LHCN-M2 (cell line): ENCODE measurements at regions not wholly inside any gene's neighbourhood (a gene's known extent, or its start where the extent isn't known, plus 50 kb on each side); places are given as distances from the start of the nearest gene placed in this dataset.

Experiments
- DNase-seq: peaks from one replicate; pipeline ENCODE4 v3.0.0-alpha.2; 2012; ENCODE audit warnings: low read depth

DNA sequence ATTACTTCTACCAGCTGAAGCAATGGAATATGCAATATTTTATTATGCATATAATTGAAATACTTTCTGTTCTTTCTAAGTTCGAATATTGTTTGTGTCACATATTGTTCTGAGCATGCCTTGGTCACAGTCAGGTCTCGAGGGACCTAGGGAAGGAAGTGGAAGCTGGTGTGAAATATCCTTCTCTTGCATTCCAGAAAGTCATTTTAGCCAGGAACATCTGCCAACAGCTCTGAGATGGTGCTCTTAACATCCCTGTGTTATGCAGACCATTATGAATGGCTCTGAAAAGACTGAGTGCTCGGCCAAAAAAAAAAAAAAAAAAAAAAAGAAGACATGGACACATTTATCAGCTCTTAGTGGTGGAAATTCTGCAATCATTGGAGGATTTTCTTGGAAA, 132.7 kb upstream of the JAG1 start:
- peak; percentile 5 for DNase-seq

DNA sequence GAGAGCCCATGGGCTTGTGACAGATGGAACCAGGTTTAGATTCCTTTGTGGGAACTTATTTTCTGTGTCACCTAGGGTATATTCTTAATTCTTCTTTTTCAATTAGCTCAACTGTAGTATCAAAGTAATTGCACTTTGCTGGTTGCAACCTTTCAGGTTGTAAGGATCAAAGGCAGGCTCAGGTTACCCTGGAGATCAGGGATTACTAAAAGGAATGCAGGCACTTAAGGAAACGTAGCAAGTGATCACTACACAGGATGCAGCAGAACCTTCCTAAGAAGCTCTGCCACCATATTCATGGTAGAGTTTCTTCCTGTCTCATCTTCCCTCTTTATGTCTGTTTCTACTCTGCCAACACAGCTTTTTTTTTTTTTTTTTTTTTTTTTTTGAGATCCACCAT, 133.2 kb upstream of the JAG1 start:
- DNase-seq, result no peak

DNA sequence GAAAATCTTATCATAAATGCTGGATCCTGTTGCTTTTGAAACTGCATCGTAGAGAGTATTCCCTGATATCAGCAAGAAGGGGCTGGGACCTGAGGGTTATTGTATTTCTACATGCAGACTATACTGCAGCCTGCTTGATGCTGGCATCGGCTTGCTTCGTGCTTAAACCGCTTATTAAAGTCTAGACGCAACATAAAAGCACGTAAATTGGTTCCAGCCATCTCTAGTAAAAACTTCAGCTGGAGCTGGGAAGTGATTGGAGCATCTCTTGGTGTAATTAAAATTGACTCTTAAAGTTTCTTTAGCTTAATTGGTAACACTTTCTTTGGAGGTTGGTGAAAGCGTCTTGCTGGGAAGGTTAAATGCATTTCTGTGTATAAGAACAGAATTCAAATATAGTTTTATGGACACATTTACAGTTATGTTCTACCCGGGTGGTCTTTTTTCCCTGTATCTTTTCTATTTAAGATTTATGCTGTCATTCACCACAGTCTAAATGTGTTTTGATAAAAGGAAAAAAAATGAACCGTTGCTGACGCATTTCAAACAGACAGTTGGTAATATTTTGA, 139.0 kb upstream of the JAG1 start:
- no peak for DNase-seq

DNA sequence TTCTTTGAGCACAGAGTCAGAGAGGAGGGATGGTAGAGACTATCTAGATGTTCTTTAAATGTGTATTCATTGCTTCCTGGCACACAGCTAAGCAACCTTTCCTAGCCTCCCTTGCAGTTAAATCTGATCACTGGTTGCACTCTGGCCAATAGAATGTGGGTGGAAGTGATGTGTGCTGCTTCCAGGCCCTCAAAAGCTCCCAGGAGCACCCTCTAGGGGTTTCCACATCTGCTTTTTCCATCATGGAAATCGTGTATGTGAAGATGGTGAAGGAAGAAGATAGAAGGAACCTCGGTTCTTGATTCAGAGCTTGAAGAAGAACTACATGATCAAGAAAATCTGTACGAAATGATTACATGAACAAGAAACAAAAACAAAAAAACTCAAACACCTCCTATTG, 149.8 kb upstream of the JAG1 start:
- no peak for DNase-seq

DNA sequence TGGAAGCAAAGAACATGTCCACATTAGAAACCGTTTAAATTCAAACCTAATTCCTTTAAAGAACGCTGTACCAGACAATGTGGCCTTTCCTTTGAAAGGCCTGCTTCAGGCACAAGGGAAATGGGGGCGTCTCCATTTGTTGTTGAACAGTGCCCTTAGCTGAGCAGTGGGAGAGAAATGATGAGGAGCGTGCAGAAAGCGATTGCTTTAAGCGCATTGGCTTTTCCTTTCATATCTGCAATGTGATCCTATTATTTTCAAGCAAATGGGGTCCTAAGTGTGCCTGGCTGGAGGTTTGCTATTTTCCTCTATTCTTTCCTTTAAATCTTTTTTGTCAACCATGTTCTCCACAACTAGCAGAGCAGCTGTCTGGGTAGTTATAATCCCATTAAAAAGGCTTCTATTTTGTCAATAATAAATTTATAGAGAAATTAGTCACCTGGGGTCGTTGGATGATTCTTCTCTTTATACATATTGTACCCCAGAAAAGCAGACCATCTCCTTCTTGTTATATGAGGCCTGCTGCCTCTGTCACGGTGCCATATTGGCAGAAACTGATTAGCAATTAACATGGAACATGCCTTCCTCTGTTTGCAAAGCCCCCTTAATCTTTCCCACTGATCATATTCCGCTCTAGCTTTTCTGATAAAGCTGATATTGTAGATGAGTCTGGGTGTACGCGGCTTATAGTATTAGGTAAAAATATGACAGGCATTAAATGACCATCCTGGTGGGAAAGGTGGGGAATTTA, 151.1 kb upstream of the JAG1 start:
- no peak for DNase-seq

DNA sequence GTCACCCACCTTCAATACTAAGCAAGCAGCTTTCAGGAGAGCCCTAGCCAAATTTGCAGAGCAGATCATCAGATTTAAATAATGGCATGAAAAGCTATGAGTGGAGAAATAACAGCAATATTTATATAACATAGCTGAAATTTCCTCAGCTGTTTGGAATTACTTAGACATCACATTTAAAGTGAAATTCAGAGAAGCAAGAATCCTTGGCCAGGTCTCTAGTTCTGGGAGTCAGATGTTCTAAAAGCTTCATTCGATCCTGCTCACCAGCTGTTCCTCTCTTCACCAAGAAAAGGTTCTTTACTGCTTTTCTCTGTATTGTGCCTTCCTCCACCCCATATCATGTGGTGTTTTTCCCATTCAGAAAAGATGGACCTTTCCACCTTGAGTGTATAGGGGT, 152.3 kb upstream of the JAG1 start:
- no peak for DNase-seq

DNA sequence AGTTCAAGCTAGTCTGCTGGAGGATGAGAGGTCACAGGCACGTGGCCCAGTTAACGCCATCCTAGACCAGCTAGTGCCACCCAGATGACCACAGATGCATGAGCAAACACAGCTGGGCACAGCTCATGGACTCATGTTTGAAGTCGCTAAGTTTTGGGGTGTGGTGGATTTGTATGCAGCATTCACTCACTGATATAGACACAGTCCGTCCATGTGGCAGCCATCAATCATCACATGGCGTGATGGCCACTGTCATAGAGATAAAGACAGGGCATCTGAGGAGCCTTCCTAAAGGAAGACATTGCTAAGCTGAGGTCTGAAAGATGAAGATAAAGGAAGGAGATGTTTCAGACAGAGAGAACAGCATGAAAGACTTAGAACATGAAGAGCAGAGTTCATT, 154.4 kb upstream of the JAG1 start:
- DNase-seq, result peak; percentile 5

DNA sequence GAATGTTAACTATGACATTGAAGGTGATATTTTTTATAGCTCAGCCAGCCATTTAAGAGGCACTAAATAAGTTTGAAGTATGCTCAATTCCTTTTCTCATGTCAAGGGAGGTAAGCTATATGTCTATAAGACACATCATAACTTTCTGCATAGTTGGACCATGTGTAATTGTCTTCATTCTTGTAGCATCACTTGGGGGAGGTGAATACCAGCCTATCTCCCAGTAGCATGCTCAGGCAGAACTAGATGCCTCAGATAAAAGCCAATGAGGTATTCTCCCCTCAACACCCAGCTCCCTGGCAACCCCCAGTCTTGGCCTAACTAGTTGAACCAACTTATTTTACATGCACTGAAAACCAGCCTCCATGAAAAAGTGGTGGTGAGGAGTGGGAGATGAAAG, 158.3 kb upstream of the JAG1 start:
- no peak for DNase-seq

DNA sequence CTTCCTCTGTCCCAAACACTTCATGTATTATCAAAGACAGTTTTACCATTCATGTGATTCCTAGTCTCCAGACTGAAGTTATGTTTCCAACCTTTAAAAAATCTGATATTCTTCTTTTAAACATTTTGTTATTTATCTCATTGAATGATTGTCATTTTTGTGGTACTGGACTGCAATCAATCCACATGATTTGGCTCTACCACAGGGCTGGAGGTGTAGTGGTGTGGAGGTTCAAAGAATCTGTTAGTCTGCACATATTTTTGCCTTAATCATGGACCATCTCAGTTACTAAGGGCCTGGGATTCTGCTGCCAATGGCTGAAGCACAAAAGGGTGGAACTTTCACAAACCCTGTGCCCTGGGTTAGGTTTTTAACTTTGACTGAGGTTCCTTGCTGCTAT, 164.1 kb upstream of the JAG1 start:
- DNase-seq, result no peak

DNA sequence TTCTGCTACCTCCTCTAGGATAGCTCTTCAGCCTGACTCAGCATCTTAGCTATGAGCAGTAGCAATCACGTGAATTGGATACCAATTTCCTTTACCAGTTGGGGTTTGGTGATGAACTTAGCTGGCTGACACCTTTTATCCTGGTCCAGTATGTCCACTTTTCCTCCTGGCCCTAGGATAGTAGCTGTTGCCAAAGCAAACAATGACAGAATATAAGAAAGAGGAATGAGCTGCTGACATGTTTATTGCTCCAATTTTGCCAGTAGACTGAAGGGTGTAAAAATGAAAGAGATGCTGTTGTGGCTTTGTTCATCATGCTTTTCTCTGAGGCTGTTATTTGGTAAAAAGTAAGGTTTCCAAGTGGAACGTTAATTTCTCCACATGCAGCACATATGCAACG, 168.3 kb upstream of the JAG1 start:
- DNase-seq, result no peak

DNA sequence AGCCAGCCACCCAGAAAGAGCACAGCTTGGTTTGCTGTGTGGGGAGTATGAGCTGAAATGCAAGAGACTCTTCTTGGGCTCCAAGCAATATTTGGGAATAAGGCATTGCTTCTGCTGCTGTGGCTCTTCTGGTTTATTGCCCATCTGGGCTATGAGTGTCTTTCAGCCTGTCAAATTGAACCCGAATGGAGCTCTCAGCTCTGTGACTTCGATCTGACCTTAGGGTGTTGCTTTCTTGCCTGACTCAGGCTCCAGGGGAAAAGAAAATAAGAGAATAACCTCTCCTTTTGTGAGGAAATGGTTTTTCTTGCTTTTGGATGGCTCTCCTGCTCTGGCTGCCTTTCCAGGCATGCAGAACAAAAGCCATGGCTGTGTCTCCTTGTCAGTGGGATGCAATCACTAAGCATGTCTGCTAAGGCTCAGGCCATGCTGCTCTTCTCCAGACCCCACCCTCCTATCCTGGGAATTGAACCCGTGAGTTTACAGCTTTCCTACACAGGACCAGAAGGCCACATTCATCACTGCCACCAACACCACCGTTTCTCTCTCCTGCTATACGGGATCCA, 169.4 kb upstream of the JAG1 start:
- no peak for DNase-seq

DNA sequence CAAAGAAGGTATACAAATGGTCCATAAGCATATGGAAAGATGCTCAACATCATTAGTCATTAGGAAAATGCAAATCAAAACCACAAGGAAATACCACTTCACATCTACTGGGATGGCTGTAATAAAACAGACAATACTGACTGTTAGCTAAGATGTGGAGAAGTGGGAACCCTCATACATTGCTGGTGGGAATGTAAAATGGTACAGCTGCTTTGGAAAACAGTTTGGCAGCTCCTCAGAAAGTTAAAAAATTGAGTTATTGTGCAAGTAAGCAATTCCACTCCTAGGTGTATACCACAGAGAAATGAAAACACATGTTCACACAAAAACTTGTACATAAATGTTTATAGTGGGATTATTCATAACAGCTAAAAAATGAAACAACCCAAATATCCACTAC, 173.0 kb upstream of the JAG1 start:
- DNase-seq, result no peak

DNA sequence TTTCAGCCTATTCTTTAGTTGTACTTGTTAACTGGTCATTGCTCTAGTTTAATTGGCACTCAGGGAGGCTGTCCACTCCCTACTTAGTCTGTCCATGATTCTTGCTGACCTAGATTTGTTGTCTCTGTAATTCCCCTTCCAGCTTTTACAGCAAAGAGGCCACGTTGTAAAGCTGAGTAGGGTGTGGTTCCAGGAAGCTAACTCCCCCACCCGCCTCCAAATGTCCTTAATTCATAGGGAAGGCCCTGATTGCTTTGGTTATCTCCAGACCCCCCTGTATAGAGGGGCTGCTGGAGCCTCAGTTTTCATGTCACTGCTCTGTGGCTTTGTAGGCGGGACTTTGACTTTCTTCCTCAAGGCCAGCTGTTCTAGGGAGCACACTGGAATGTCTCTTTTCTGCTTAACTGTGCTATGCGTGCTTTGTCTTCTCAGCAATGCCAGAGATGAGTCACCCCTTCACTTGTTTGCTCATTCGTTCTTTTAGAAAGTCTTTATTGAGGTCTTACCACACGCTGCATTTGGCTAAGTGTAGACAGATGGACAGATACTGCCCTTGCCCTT, 175.1 kb upstream of the JAG1 start:
- DNase-seq, result peak; percentile 98

DNA sequence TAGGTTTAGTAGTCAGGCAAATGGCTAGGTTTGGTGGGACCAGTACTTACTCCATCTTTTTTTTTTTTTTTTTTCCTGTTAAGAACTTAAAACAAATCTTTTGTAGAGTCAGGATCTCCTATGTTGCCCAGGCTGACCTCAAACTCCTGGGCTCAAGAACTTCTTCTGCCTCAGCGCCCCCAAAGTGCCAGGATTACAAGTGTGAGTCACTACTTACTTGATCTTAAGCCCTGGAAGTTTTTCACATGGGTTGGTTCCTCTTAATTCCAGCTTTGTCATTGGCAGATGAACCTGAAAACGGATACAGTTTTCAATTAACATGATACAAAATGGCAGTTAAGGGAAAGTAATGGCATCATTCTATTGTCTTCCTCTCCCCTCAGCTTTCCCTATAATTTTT, 179.4 kb upstream of the JAG1 start:
- DNase-seq, result no peak

DNA sequence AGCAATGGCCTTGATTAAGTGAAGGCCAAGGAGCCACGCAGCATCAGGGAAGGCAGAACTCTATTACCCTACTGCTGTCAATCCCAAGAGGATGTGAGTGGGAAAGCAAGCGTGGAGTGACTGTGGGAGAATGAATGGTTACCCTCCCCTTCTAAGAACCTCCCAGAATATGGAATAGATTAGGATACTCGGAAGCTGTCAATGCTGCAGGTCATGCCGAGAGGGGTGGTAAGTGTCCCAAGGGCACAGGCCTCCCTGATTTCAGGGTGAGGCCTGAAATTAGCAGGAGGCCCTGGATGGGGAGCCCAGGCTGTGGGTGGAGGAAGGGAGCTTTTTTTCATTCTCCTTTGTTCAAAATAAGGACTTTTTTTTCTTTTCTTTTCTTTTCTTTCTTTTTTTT, 179.9 kb upstream of the JAG1 start:
- no peak for DNase-seq

DNA sequence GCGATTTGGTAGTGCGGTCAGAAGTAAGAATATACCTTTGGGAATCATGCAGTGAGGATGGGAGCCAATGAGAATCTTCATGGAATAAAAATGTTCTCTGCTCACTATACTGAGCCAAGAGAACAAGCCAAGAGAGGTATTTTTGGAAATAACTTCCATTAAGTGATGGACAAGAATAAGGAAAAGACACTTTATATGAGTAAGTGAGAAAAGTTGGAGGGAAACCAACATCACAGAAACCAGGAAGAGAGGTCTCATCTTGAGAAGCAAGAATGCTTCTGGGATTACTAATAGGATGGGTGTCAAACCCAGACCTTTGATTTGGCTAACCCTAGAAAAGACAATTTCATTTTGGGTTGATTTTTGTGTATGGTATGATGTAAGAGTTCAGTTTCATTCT, 181.2 kb upstream of the JAG1 start:
- no peak for DNase-seq

DNA sequence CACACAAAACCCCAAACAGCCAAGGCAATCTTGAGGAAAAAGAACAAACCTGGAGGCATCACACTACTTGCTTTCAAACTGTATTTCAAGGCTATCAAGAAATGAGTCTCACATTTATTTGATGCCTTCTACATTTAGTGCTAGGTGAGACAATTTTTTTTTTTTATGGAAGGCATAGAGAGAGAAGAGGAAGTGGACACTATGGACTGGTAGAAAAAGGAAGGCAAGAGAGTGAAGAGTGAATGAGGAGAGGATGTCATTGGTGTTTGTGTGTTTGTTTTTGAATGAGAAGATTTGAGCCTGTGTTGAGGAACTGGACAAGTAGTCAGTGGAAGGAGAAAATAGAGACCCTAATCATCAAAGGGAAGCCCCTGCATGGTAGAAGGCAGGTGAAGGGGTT, 182.0 kb upstream of the JAG1 start:
- DNase-seq, result no peak

DNA sequence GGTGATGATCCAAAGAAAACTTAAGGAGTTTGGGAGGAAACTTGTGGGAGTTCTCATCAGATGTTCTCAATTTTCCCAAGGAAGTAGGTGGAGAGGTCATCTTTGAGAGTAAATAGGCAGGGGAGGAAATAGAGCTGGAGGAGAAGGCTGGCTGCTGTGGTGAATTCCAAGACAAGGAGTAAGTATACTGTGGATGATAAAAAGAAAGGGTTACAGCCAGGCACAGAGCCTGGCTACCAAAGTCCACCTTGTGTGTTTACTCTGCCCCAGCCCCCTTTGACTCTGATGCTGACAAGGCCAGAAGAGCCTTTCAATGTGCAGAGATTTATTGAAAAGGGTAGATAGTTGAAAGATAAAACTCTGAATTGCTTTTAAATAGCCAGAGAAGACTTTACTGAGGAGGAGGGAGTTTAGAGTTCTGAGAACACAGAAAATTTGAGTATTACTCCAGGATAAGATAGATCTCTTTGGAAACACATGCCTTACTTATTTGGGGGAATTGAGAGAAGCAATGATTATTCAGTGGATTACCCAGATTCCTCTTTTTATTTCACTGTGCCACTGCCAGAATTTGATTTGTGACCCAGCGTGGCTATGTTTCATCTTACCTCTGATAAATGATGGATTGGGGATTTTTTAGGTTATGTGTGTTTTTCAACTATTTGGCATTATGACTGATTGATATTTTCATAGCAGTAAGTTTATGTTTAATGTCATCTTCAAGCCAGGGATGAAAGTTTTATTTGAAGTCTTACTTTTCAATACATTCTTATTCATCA, 182.6 kb upstream of the JAG1 start:
- DNase-seq, result no peak

DNA sequence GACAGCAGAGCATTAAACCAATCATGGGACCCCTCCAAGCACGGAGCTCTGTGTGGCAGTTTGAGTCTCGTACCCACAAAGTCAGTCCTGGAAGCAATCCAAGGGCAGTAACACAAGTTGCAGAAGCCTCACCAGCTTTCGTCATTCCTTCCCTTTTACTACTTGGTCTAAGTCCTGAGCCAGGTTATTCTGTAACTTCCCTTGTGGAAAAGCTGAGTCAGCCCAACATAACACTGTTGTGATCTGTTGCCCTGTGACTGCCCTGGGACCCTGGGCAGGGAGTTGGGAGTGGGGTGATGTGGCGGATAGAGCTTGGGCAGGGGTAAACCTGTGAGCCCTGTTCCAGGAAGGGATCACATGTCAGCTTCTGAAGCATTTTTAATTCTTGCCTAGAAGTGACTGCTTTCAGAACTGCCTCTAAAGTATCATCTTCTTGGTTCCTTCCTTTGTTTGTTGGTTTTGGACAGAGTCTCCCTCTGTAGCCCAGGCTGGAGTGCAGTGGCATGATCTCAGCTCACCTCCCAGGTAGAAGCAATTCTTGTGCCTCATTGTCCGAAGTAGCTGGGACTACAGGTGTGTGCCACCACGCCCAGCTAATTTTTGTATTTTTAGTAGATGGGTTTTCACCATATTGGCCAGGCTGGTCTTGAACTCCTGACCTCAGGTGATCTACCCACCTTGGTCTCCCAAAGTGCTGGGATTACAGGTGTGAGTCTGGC, 183.7 kb upstream of the JAG1 start:
- DNase-seq, result peak; percentile 49

DNA sequence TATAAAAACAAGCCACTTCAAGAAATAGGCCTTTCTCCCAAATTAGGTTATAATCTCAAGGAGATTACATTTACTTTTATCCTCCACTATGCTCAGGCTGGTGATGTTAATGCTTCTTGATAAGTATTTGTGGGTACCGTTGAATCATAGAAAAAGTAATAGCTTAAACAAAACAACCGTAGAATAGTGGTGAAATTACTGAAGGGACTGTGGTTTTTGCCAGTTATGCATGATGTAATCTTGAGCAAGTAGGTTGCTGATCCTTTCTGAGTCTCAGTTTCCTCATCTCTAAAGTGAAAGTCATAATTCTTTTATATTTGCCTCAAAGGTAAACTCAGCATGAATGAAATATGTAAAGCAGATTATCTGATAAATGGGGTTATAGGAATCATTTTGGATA, 187.3 kb upstream of the JAG1 start:
- DNase-seq, result peak; percentile 71

DNA sequence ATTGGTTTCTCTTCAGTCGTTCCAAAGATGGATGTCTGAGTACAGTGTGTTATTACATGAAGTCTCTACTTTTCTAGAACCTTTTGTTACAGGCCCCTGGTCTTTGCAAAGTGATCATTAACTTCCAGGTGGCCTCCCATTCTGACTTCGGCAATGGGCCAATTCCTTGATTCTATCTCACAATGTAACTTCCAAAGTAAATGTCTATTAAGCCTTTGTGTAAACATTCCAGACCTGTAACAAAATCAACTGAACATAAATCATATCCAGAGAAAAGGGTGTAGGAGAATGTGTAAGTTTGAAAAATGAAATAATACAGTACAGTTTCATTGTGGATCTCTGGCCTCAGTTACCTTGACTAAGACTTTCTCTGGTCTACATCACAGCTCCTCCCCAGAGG, 187.8 kb upstream of the JAG1 start:
- DNase-seq, result no peak
